Vagina (tissue), 2 donors: ENCODE measurements at regions not wholly inside any gene's neighbourhood (a gene's known extent, or its start where the extent isn't known, plus 50 kb on each side); places are given as distances from the start of the nearest gene placed in this dataset.

Experiments
- DNase-seq, 2 donors: peaks; one replicate each; pipeline ENCODE4 v3.0.0-alpha.2; 2017; ENCODE audit errors: extremely low spot score in 2 of 2
- H3K27ac ChIP-seq: fragments of 200-600 bp; sonication (generic); one replicate; pipeline ENCODE4 v1.5.1; 2019
- H3K27me3 ChIP-seq: fragments of 200-600 bp; sonication (generic); one replicate; pipeline ENCODE4 v1.5.1; 2019
- H3K36me3 ChIP-seq, 2 donors: fragments of 200-600 bp; sonication (generic); one replicate each; pipeline ENCODE4 v1.5.1; 2017 to 2019
- H3K4me1 ChIP-seq: fragments of 200-600 bp; sonication (generic); one replicate; pipeline ENCODE4 v1.5.1; 2019
- H3K4me3 ChIP-seq, 2 donors: fragments of 200-600 bp; sonication (generic); 1 replicate in 1 of 2; 2 replicates in 1 of 2; pipeline ENCODE4 v1.5.1; 2016 to 2019
- H3K9me3 ChIP-seq: fragments of 200-600 bp; sonication (generic); one replicate; pipeline ENCODE4 v1.5.1; 2019
- POLR2A ChIP-seq, 2 donors: fragments of 450-650 bp; IDR thresholded peaks; one replicate each; pipeline ENCODE4 v1.6.1; 2017; ENCODE audit warnings: antibody characterized with exemption in 2 of 2, mild to moderate bottlenecking in 2 of 2, moderate library complexity in 2 of 2
- POLR2AphosphoS5 ChIP-seq, 2 donors: sonication (generic); formaldehyde crosslinking; IDR thresholded peaks; one replicate each; pipeline ENCODE4 v1.9.0; 2017; ENCODE audit warnings: antibody characterized with exemption in 2 of 2, mild to moderate bottlenecking in 2 of 2, low read depth in 1 of 2; ENCODE audit not compliant: insufficient read depth in 1 of 2
- intact Hi-C: fragments of 100-400 bp; cut with DNase I; formaldehyde crosslinking; loops from one replicate; pipeline ENCODE4 v1.15.1; 2023
- TF ChIP-seq, protein P1 (sequence below), 3 experiments: fragments of 450-650 bp in 2 of 3; fragments of 200-600 bp in 1 of 3; sonication (generic) in 1 of 3; IDR thresholded peaks; one replicate each; pipeline ENCODE4 v1.5.1; 2017 to 2019; ENCODE audit warnings: antibody characterized with exemption in 3 of 3, mild to moderate bottlenecking in 2 of 3, moderate library complexity in 2 of 3

DNA sequence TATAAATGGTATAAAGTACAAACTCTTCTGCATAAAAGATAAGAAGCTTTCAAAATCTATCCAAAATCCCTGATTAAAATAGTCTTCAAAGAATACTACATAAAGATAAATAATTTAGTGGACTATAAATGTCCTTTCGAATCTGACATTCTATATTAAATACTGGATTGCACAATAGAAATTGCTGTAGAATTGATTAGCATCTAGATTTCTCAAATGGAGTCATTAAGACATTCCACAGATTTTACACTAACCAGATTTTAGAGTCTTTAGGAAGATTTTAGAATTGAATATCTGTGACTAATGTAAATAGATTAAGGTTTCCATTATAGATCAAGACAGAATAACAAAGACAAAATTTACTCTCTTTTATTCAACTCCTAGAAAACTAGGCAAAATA lies 663.9 kb downstream of the STPG2 start:
- H3K9me3 ChIP-seq: no peaks in the 10 kb centered on the region

DNA sequence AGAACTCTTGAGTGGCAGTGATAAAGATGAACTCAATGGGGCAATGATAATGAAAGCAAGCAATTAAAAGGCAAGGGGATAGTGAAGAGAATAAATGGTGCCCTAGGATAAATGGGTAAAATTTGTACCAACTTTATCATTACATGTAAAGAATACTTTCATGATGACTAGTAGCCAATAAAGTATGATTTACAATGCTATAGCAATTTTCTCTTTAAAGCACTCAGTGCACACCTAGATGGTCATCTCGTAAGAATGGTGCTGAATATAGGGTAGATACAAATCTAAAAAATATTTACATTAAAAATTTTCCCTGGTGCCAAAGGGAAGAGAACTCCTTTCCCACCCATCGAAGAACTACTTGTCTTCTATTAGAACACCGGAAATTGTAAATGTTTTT lies 651.4 kb downstream of the STPG2 start:
- intact Hi-C loops: no loop called here
- Histone ChIP-seq H3K27ac (no peak overlapping the region), H3K4me3 (no peak overlapping the region), H3K4me1 (no peaks in the 10 kb centered on the region), H3K9me3 (no peaks in the 10 kb centered on the region), H3K36me3 (no peaks in the 10 kb centered on the region), H3K27me3 (no peaks in the 10 kb centered on the region)
- DNase-seq: no peak
- TF ChIP-seq, protein P1, sequence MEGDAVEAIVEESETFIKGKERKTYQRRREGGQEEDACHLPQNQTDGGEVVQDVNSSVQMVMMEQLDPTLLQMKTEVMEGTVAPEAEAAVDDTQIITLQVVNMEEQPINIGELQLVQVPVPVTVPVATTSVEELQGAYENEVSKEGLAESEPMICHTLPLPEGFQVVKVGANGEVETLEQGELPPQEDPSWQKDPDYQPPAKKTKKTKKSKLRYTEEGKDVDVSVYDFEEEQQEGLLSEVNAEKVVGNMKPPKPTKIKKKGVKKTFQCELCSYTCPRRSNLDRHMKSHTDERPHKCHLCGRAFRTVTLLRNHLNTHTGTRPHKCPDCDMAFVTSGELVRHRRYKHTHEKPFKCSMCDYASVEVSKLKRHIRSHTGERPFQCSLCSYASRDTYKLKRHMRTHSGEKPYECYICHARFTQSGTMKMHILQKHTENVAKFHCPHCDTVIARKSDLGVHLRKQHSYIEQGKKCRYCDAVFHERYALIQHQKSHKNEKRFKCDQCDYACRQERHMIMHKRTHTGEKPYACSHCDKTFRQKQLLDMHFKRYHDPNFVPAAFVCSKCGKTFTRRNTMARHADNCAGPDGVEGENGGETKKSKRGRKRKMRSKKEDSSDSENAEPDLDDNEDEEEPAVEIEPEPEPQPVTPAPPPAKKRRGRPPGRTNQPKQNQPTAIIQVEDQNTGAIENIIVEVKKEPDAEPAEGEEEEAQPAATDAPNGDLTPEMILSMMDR (IDR thresholded peaks at IDR 0.05): no peak
- no peak for TF ChIP-seq POLR2A (IDR thresholded peaks at IDR 0.05)
- no peak for TF ChIP-seq POLR2AphosphoS5 (IDR thresholded peaks at IDR 0.05; ENCODE audit: insufficient read depth in 1 of 2, low read depth in 1 of 2)

More for the DNA sequence above, 663.9 kb downstream of the STPG2 start:
- no peaks in the 10 kb centered on the region for H3K4me1 ChIP-seq
- no peak overlapping the region for H3K4me3 ChIP-seq
- no peak for DNase-seq
- TF ChIP-seq POLR2A (IDR thresholded peaks at IDR 0.05): no peak
- TF ChIP-seq, protein P1 (IDR thresholded peaks at IDR 0.05): no peak
- TF ChIP-seq POLR2AphosphoS5 (IDR thresholded peaks at IDR 0.05; ENCODE audit: insufficient read depth in 1 of 2, low read depth in 1 of 2): no peak
- intact Hi-C loops: no loop called here
- H3K27me3 ChIP-seq: no peaks in the 10 kb centered on the region
- H3K27ac ChIP-seq: no peak overlapping the region
- no peaks in the 10 kb centered on the region for H3K36me3 ChIP-seq

DNA sequence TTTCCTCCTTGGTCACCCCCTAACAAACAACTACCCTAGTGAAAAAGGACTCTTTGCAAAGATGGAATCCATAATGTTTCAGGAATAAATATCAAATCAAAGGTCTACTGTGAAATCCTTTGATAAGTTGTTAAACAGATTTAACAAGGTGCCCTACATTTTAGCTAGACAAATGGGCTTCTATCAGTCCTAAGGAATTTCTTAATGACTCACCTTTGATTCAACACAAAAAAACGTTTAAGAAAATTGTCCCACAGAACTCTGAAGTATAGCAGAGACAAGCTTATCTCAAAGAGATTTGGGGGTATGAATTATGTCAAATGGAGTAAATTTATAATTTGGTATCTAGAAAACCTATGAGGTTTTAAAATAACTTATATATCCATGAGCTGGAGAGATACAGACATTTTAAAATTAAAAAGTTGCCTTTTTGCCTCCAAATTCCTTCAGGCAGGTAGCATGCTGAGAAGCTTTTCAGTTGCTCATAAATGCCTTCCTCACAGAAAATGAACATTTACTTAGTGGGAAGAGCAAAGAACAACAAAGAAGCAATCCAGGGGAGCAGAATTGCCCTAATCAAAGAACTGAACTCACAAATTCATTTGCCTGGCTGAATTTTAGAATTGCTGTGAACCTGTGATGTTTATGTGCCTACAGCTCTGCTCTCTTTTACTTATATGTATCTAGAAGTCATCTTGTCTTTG lies 649.3 kb downstream of the STPG2 start:
- H3K4me3 ChIP-seq: no peak overlapping the region
- H3K9me3 ChIP-seq: no peaks in the 10 kb centered on the region
- intact Hi-C loops: no loop called here
- H3K4me1 ChIP-seq: no peaks in the 10 kb centered on the region
- H3K36me3 ChIP-seq: no peaks in the 10 kb centered on the region
- TF ChIP-seq, protein P1 (IDR thresholded peaks at IDR 0.05): no peak
- TF ChIP-seq POLR2AphosphoS5 (IDR thresholded peaks at IDR 0.05; ENCODE audit: insufficient read depth in 1 of 2, low read depth in 1 of 2) (no peak), POLR2A (IDR thresholded peaks at IDR 0.05) (no peak)
- no peak for DNase-seq
- no peaks in the 10 kb centered on the region for H3K27me3 ChIP-seq
- no peak overlapping the region for H3K27ac ChIP-seq

DNA sequence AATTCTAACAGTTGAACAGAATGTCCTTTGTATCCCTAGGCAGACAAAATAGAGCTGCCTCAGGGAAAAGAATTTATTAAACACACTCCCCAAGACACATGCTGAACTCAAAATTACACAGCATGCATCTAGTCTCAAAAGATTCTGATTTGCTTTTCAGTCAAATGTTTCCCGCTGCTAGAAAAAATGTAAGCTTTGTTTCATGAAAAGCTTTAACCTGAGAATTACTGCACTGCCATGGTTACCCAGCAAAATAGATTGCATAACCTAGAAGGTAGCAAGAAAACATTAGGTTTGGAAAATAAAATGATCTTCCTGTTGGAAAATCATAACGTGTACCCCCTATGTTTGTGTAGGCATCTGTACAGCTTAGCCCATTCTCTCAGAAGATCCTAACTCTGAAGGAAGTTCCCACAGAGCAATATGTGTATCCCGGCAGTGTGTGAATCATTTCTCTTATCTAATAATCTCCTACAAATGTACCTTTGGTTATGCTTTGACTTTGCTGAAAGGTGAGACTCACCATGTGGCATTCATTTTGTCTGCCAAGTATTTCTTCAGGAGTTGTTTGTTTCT lies 646.9 kb downstream of the STPG2 start:
- Histone ChIP-seq H3K4me3 (no peak overlapping the region), H3K36me3 (no peaks in the 10 kb centered on the region), H3K4me1 (no peaks in the 10 kb centered on the region), H3K27me3 (no peaks in the 10 kb centered on the region), H3K9me3 (no peaks in the 10 kb centered on the region), H3K27ac (no peak overlapping the region)
- TF ChIP-seq, protein P1 (IDR thresholded peaks at IDR 0.05): no peak
- TF ChIP-seq POLR2AphosphoS5 (IDR thresholded peaks at IDR 0.05; ENCODE audit: insufficient read depth in 1 of 2, low read depth in 1 of 2): no peak
- TF ChIP-seq POLR2A (IDR thresholded peaks at IDR 0.05): no peak
- no peak for DNase-seq
- intact Hi-C loops: no loop called here

DNA sequence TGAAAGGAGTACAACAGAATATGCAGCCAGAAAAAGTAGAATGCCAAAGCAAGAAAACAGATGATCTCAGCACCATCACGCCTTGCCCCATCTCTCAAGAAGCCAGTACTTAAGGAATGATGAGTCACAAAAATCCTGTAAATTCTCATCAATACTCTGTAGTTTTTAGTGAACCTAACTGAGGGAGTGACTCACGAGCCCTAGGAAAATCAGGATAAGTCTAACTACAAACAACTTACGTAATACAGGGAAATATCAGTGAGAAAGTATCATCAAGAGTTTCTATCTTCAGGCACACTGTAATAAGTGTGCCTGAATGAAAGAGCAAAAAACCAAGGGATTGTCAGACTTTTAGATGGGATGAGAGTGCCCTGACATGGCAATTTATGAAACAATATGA lies 644.4 kb downstream of the STPG2 start:
- Histone ChIP-seq H3K4me3 (no peak overlapping the region), H3K9me3 (no peaks in the 10 kb centered on the region), H3K36me3 (no peaks in the 10 kb centered on the region), H3K27me3 (no peaks in the 10 kb centered on the region), H3K27ac (no peak overlapping the region), H3K4me1 (no peaks in the 10 kb centered on the region)
- no peak for DNase-seq
- no peak for TF ChIP-seq POLR2A (IDR thresholded peaks at IDR 0.05)
- TF ChIP-seq, protein P1 (IDR thresholded peaks at IDR 0.05): no peak
- TF ChIP-seq POLR2AphosphoS5 (IDR thresholded peaks at IDR 0.05; ENCODE audit: insufficient read depth in 1 of 2, low read depth in 1 of 2): no peak
- intact Hi-C loops: no loop called here
